Colonic mucosa (tissue), 4 donors: ENCODE measurements at regions not wholly inside any gene's neighbourhood (a gene's known extent, or its start where the extent isn't known, plus 50 kb on each side); places are given as distances from the start of the nearest gene placed in this dataset.

Source experiments
- DNase-seq: peaks from one replicate; pipeline ENCODE4 v3.0.0-alpha.2; 2020
- H3K27ac ChIP-seq: fragments of 200-600 bp; one replicate; pipeline ENCODE4 v1.8.0; 2021
- H3K27me3 ChIP-seq: fragments of 200-600 bp; one replicate; pipeline ENCODE4 v1.8.0; 2021
- H3K36me3 ChIP-seq: fragments of 200-600 bp; one replicate; pipeline ENCODE4 v1.8.0; 2021
- H3K4me1 ChIP-seq: fragments of 200-600 bp; one replicate; pipeline ENCODE4 v1.8.0; 2021; ENCODE audit warnings: mild to moderate bottlenecking
- H3K4me3 ChIP-seq: fragments of 200-600 bp; one replicate; pipeline ENCODE4 v1.8.0; 2021
- H3K9ac ChIP-seq, 2 donors: one replicate each; pipeline ENCODE4 v1.7.0; 2013; ENCODE audit warnings: control low read depth in 2 of 2, low read depth in 2 of 2, low read length in 2 of 2
- H3K9me3 ChIP-seq: fragments of 200-600 bp; one replicate; pipeline ENCODE4 v1.8.0; 2021
- intact Hi-C: fragments of 100-400 bp; cut with DNase I; formaldehyde crosslinking; loops from one replicate; pipeline ENCODE4 v1.14.1; 2022
- TF ChIP-seq, protein P1 (sequence below): fragments of 200-600 bp; IDR thresholded peaks from one replicate; pipeline ENCODE4 v1.8.0; 2022; ENCODE audit warnings: antibody characterized with exemption, mild to moderate bottlenecking
- donor health status: healthy.
- donor health status: DM: no; HTN: no; CAD: no.
- donor health status: DM: no; HTN: no; CAD: no.

DNA sequence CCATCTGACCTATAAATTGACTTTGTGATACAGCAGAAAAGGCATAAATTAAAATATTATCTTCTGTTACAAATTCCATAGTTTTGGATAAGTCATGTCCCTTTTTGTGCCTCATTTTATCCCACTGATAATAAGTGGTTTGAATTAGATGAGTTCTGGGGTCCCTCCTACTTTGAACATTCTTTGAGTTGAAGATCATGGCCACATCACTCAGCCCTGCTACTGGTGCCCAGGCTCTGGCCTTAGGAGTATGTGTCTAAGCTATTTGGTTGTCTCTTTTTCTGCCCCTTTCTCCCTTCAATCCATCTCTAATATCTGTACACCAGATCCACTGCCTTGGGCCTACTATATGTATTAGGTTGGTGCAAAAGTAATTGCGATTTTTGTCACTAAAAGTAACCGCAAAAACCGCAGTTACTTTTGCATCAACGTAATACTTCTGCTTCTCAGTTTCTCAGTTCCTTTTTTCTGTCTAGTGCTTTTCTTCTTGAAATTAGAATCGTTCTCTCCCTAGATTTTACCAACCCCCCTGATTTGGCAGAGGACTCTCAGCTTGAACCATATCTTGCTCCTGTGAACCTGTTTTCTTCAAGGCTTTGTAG, 362.5 kb upstream of the TNP1 start:
- no peaks in the 10 kb centered on the region for H3K27me3 ChIP-seq
- no peaks in the 10 kb centered on the region for H3K4me1 ChIP-seq
- H3K36me3 ChIP-seq: no peaks in the 10 kb centered on the region
- no peak overlapping the region for H3K9ac ChIP-seq
- H3K27ac ChIP-seq: no peak overlapping the region
- DNase-seq: no peak
- H3K9me3 ChIP-seq: no peaks in the 10 kb centered on the region
- H3K4me3 ChIP-seq: no peak overlapping the region
- TF ChIP-seq, protein P1, sequence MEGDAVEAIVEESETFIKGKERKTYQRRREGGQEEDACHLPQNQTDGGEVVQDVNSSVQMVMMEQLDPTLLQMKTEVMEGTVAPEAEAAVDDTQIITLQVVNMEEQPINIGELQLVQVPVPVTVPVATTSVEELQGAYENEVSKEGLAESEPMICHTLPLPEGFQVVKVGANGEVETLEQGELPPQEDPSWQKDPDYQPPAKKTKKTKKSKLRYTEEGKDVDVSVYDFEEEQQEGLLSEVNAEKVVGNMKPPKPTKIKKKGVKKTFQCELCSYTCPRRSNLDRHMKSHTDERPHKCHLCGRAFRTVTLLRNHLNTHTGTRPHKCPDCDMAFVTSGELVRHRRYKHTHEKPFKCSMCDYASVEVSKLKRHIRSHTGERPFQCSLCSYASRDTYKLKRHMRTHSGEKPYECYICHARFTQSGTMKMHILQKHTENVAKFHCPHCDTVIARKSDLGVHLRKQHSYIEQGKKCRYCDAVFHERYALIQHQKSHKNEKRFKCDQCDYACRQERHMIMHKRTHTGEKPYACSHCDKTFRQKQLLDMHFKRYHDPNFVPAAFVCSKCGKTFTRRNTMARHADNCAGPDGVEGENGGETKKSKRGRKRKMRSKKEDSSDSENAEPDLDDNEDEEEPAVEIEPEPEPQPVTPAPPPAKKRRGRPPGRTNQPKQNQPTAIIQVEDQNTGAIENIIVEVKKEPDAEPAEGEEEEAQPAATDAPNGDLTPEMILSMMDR: no peak
- intact Hi-C loops: no loop called here

DNA sequence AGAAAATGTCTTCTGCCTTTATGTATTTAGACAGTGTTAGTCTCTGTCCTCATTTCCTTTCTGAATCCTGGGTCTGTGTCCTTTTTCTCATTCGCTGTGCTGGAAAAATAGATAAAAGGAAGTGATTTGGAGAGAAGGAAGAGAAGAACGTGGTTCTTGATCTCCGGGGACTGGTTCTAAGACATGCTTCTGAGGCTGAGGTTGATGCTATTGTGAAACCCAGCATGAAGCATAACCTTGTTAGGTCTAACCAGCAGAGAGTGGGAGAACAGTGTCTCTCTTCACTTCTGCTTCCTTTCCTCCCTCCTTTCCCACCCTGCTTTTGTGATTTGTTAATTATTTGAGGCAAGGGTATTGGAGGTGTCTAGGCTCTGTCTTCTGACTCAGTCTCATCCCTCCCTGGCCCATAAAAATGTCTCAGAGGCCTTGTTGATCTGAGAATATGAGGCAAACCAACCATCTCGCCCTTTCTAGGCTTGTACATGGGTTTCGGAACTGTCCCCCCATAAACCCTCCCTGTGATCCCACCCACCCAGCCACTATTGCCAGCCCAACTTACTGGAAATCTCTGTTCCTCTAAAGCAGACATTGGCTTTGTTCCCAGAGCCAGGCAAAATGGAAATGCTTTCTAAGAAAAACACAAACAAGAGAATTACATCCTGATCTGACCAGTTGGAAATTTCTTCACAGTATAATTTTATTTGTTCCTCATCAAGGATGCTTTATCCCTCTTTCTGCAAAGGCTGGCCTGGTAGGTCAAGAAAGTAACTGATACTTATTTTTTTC, 360.6 kb upstream of the TNP1 start:
- H3K27me3 ChIP-seq: no peaks in the 10 kb centered on the region
- H3K9me3 ChIP-seq: no peaks in the 10 kb centered on the region
- H3K4me3 ChIP-seq: no peak overlapping the region
- no peak for DNase-seq
- H3K4me1 ChIP-seq: no peaks in the 10 kb centered on the region
- intact Hi-C loops: no loop called here
- no peak overlapping the region for H3K9ac ChIP-seq
- no peak overlapping the region for H3K27ac ChIP-seq
- TF ChIP-seq, protein P1: no peak
- no peaks in the 10 kb centered on the region for H3K36me3 ChIP-seq

DNA sequence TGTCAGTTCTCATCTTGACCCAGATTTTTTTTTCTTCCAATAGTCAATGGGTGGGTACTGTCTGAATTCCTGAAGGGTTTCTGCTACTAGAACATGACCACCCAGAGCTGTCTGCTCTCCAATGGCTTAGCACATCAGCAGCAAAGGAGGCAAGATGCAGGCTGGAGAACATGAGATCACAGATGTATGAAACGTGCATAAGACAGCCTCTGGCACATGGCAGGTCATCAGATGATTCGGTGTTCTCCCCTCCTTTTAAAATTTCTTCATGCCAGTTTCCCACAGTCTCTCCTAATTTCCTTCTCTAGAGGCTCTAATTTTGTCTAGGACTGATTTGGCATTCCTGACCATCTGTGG, 359.3 kb upstream of the TNP1 start:
- no peaks in the 10 kb centered on the region for H3K36me3 ChIP-seq
- H3K9me3 ChIP-seq: no peaks in the 10 kb centered on the region
- intact Hi-C loops: no loop called here
- H3K27ac ChIP-seq: no peak overlapping the region
- no peak overlapping the region for H3K9ac ChIP-seq
- H3K4me3 ChIP-seq: no peak overlapping the region
- TF ChIP-seq, protein P1: no peak
- no peaks in the 10 kb centered on the region for H3K4me1 ChIP-seq
- H3K27me3 ChIP-seq: no peaks in the 10 kb centered on the region
- DNase-seq: no peak

- Histone ChIP-seq H3K27ac (no peak overlapping the region), H3K27me3 (no peaks in the 10 kb centered on the region), H3K9ac (no peak overlapping the region), H3K36me3 (no peaks in the 10 kb centered on the region), H3K4me3 (no peak overlapping the region), H3K9me3 (no peaks in the 10 kb centered on the region), H3K4me1 (no peaks in the 10 kb centered on the region)
- intact Hi-C loops: no loop called here
- TF ChIP-seq, protein P1: no peak
- no peak for DNase-seq
These were observed 358.7 kb upstream of the TNP1 start for GRCh38 chr2:217218269-217219163.

GRCh38 chr2:217216982-217217381, 357.1 kb upstream of the TNP1 start:
- Histone ChIP-seq H3K4me1 (no peaks in the 10 kb centered on the region), H3K4me3 (no peak overlapping the region), H3K27me3 (no peaks in the 10 kb centered on the region), H3K9ac (no peak overlapping the region), H3K36me3 (no peaks in the 10 kb centered on the region), H3K9me3 (no peaks in the 10 kb centered on the region), H3K27ac (no peak overlapping the region)
- TF ChIP-seq, protein P1: no peak
- no peak for DNase-seq
- intact Hi-C loops: no loop called here
